Endothelial cell of umbilical vein (primary cell): ENCODE measurements at regions not wholly inside any gene's neighbourhood (a gene's known extent, or its start where the extent isn't known, plus 50 kb on each side); places are given as distances from the start of the nearest gene placed in this dataset.

Experiments
- CTCF ChIP-seq, 2 donors: IDR thresholded peaks; 1 replicate in 1 of 2; 2 replicates in 1 of 2; pipeline ENCODE4 v1.5.1; 2011; ENCODE audit warnings: low read length in 2 of 2, mild to moderate bottlenecking in 2 of 2, moderate library complexity in 2 of 2, control low read depth in 1 of 2, inconsistent platforms in 1 of 2, low read depth in 1 of 2; ENCODE audit not compliant: insufficient read depth in 1 of 2; ENCODE audit errors: extremely low read depth in 1 of 2
- POLR2AphosphoS5 ChIP-seq: IDR thresholded peaks from 2 replicates; pipeline ENCODE4 v1.6.1; 2012; ENCODE audit warnings: low read depth, mild to moderate bottlenecking, control low read depth, low read length, moderate library complexity; ENCODE audit not compliant: insufficient read depth

GRCh38 chr6:48706310-48706709 is 595.3 kb upstream of the PTCHD4 start:
- TF ChIP-seq CTCF (IDR thresholded peaks at IDR 0.05; ENCODE audit: extremely low read depth in 1 of 2, insufficient read depth in 1 of 2, low read depth in 1 of 2, low read length in 2 of 2) (no peak), POLR2AphosphoS5 (no peak)
